GM18867 (cell line): ENCODE measurements at regions not wholly inside any gene's neighbourhood (a gene's known extent, or its start where the extent isn't known, plus 50 kb on each side); places are given as distances from the start of the nearest gene placed in this dataset.
"Not testable (repeated sequence)": the region's sequence is repeated elsewhere in the genome, so short reads cannot be mapped to it uniquely, and the experiment has no call there.

Experiments
- ATAC-seq: cut with Tn5 transposase; IDR thresholded peaks from one replicate; pipeline ENCODE4 v1.9.1; 2021; ENCODE audit warnings: mild to moderate bottlenecking, moderate library complexity; ENCODE audit not compliant: unreplicated experiment

- ATAC-seq, result no peak
Measured at GRCh38 chr3:36656873-36657272, 107.5 kb downstream of the DCLK3 start.

DNA sequence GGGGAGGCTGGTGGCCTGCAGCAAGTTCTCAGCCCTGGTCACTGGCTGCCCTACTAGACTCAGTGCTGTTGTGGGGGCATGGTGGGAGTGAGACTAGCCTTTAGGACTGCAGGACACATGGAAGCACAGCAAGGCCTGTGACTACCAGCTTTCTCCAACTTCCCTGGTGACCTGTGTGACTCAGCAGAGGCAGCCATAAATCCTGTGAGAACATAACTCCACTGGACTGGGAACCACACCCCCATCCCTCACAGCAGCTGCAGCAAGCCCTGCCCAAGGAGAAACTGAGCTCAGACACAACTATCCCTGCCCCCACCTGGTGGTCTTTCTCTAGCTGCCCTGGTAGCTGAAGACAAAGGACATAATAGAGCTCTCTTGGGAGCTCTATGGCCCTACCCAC, 111.3 kb downstream of the DCLK3 start:
- ATAC-seq, result no peak

- ATAC-seq, result no peak
Measured at GRCh38 chr3:36652104-36652503, 112.2 kb downstream of the DCLK3 start.

GRCh38 chr3:36650271-36650671, 114.1 kb downstream of the DCLK3 start:
- ATAC-seq, result no peak

GRCh38 chr3:36649125-36649524, 115.2 kb downstream of the DCLK3 start:
- ATAC-seq, result no peak

DNA sequence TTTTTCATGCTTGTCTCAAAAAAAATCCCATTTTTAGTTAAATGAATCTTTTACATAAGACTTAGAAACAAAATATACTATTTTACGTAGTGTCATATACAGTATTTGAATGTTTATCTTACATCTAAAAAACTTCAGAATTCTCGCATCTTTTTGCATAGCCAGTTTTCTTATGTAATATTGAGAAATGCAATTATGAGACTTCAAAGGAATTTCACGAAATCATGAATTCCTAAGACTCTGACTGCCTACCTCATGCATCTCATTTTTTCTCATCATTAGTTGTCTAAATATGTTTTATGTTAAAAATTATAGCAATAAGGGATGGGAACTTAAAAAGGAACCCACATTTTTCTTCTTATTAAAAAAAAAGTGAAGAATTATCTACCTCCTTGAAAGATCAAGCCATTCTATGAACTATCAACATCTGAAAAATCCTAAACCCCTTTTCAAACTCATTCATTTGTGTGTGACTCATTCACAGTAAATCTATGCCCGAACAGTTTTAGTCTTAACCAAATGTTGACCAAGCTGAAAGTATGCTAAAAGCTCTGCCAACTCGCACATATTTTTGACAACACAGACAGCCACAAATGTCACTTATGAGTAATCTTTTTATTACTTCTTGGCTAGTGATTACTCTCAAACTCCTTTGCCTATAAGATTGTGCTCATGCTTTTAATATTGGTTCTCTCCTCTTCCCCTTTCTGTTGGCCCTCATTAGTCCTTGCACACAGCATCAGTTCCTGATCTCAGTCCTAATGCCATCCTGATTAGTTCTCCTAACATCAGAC, 115.9 kb downstream of the DCLK3 start:
- peak; percentile 77 for ATAC-seq

DNA sequence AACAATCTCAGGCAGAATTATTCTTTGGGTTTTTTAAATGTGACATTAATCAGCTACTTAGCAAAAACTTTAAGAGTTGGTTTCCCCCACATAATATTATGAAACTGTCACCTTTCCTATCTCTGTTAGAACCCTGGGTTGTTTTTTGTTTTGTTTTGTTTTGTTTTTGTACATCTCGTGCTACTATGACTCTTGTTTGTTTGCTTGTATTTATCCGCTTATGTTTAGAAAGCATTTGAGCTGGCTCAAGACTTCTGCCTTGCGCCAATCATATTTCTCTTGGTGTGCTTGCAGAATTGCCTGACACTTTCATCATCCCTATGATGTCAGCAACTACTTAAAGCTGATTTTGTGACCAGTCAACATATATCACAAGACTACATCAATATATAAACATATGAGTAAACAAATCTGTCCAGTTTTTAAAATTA, 116.9 kb downstream of the DCLK3 start:
- no peak for ATAC-seq

DNA sequence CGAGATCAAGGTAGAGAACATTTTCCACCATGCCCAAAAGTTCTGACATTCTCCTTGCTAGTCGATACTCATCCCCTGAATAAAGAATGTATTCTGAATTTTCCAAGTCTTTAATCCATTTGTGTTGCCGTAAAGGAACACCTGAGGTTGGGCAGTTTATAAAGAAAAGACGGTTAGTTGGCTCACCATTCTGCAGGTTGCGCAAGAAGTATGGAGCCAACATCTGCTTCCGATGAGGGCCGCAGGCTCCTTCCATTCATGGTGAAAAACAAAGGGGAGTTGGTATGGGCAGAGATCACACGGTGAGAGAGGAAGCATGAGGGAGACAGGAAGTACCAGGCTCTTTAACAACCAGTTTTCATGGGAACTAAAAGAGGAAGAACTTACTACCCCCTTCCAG, 121.2 kb downstream of the DCLK3 start:
- ATAC-seq, result no peak

DNA sequence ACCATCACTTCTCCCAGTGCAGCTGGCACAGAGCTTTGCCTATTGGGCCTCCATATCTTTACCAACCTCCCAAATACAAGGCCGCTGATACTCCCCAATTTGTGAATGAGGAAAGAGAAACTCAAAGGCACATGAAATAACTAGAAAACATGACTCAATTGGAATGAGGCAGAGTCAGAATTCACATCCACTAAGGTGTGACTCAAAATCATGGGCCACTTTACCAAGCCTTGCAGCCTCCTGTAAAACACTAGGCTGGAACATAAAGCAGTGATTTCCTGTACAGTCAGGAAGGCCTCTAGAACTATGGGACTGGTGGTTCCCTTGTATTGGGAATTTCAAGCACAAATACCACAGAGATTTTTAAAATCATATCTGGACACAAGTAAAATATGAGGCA, 128.6 kb downstream of the DCLK3 start:
- no peak for ATAC-seq

DNA sequence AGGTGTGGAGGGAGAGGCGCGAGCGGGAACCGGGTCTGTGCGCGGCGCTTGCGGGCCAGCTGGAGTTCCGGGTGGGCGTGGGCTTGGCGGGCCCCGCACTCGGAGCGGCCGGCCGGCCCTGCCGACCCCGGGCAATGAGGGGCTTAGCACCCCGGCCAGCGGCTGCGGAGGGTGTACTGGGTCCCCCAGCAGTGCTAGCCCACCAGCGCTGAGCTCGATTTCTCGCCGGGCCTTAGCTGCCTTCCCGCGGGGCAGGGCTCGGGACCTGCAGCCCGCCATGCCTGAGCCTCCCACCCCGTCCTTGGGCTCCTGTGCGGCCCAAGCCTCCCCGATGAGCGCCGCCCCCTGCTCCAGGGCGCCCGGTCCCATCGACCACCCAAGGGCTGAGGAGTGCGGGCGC, 130.5 kb downstream of the DCLK3 start:
- ATAC-seq, result not testable (repeated sequence)

DNA sequence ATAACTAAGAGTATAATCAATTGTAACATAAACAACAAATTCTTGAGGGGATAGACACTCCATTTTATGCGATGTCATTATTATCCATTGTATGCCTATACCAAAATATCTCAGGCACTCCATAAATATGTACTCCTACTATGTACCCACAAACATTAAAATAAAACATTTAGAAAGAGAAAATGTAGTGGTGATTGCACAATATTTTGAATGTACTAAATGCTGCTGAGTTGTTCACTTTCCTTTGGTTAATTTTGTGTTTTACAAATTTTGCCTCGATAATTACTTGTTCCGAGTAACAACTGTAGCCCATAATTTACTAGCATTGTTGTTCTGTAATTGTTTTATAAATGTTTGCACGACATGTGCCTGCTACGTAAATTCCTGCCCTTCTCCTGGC, 131.3 kb downstream of the DCLK3 start:
- no peak for ATAC-seq

- no peak for ATAC-seq
Measured at GRCh38 chr3:36631549-36631948, 132.8 kb downstream of the DCLK3 start.

DNA sequence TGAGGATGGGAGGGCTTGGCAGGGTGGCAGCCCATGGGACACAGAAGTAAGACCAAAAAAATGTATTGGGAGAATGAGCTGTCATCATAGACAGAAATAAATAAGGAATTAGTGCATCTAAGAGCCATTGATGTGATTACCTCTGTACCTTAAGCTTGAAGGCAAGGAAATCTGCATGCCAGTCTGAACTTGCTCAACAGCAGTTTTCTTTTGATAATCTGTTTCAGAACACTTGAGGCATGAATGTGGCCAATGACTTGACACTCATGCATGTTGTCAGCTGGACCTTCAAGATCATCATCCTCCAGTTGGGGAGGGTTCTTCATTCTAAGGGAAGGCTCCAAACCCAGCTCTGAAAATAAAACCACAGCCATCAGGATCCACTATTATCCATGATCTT, 148.5 kb downstream of the DCLK3 start:
- no peak for ATAC-seq

DNA sequence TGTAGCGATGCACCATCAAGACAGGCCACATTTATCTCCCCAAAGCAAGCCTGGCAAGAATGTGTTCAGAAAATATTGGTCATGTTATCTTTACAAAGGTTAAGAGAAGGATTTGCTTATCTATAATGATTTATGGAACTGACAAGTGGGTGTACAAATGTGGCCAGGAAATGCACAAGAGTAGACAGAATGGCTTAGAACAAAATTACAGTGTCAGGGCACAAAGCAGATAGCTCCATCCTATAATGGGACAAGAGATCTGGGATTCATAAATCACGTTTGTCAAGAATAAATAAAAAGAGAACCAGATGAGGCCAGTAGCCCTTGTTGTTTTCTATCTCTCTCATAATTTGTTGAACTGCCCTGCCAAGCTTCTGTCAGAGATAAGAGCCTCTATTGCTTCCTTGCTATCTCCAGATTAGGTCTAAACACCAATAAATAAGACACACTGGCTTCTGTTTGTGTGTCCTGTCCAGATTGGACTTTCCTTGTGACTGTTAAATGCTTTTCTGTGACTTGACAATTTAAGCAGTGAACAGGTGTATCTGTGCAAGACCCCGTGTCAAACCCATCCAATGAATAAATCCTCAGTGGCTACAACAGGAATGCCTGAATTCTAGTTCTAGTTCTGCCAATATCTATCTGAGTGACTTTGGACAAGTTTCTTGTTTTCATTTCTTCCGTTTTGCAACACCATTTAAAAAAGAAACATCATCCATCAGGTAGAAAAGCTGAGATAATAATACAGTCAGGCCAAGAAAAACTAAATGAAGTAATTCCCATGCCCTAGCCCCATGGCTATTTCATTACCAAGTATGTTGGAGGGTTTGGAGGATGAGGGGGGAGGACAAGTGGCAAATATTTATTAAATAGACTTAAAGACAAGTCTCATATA, 157.2 kb downstream of the DCLK3 start:
- no peak for ATAC-seq

DNA sequence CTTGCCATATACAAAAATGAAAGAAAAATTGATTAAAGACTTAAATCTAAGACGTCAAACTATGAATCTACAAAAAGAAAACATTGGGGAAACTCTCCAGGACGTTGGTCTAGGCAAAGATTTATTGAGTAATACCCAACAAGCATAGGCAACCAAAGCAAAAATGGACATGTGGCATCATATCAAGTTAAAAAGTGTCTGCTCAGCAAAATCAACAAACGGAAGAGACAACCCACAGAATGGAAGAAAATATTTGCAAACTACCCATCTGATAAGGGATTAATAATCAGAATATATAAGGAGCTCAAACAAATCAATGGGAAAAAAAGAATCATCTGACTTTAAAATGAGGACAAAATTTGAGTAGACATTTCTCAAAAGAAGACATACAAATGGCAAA, 160.9 kb downstream of the DCLK3 start:
- no peak for ATAC-seq

DNA sequence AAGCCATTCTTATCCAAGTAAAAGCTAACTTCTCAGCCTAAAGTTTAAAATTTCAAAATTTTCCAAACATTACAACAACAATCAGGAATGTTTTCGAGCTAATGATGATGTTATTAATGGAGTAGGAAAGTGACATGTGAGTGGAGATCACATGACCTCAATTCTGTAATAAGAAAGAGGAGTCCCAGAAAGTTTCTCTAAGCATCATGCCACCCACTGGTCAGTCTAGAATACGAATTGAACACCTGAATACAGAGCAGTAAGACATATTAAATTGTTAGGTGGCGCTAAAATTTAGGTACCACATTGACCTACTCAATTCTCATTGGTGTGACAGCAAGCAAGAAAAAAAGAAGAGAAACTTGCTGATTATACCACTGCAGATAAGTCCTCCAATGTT, 163.9 kb downstream of the DCLK3 start:
- no peak for ATAC-seq
